ENCODE measurements at regions not wholly inside any gene's neighbourhood (a gene's known extent, or its start where the extent isn't known, plus 50 kb on each side); places are given as distances from the start of the nearest gene placed in this dataset.

DNA sequence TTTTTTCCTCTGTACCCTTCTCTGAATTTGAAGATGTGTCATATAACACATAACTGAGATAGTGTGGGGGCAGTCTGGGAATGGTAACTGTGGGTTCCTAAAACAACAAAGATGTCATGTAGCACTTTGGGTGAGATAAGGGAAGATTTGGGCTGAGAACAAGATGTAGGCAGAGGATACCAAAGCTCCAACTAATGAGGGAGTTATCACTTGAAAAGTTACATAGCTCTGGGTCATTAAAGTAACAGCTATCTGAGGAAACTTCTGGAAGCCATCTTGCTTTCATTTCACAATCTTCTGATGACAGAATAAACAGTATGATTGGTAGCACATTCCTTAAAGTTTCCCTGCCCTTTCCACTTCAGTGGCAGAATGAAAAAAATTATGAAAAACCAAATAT lies 255.4 kb downstream of the TBX18 start:
- Histone ChIP-seq H3K4me1 (no peaks in the 10 kb centered on the region), H3K27ac (no peak overlapping the region), H3K4me3 (no peak overlapping the region), H3K27me3 (no peaks in the 10 kb centered on the region), H3K36me3 (no peaks in the 10 kb centered on the region), H3K9me3 (peaks cover 0 to 3% (median 0%) of the 10 kb centered on the region in 4 donors)
- DNase-seq (ENCODE audit: low spot score in 2 of 2): no peak
- no peak for TF ChIP-seq EP300 (IDR thresholded peaks at IDR 0.05)
- TF ChIP-seq, protein P1, sequence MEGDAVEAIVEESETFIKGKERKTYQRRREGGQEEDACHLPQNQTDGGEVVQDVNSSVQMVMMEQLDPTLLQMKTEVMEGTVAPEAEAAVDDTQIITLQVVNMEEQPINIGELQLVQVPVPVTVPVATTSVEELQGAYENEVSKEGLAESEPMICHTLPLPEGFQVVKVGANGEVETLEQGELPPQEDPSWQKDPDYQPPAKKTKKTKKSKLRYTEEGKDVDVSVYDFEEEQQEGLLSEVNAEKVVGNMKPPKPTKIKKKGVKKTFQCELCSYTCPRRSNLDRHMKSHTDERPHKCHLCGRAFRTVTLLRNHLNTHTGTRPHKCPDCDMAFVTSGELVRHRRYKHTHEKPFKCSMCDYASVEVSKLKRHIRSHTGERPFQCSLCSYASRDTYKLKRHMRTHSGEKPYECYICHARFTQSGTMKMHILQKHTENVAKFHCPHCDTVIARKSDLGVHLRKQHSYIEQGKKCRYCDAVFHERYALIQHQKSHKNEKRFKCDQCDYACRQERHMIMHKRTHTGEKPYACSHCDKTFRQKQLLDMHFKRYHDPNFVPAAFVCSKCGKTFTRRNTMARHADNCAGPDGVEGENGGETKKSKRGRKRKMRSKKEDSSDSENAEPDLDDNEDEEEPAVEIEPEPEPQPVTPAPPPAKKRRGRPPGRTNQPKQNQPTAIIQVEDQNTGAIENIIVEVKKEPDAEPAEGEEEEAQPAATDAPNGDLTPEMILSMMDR (IDR thresholded peaks at IDR 0.05): no peak
- TF ChIP-seq POLR2A (IDR thresholded peaks at IDR 0.05): no peak

GRCh38 chr6:84508334-84508733 lies 256.1 kb downstream of the TBX18 start:
- no peak for DNase-seq (ENCODE audit: low spot score in 2 of 2)
- H3K4me1 ChIP-seq: no peaks in the 10 kb centered on the region
- H3K4me3 ChIP-seq: no peak overlapping the region
- no peaks in the 10 kb centered on the region for H3K27me3 ChIP-seq
- peaks cover 0 to 9% (median 0%) of the 10 kb centered on the region in 4 donors for H3K9me3 ChIP-seq
- TF ChIP-seq, protein P1 (IDR thresholded peaks at IDR 0.05): no peak
- no peak for TF ChIP-seq EP300 (IDR thresholded peaks at IDR 0.05)
- no peak overlapping the region for H3K27ac ChIP-seq
- H3K36me3 ChIP-seq: no peaks in the 10 kb centered on the region

DNA sequence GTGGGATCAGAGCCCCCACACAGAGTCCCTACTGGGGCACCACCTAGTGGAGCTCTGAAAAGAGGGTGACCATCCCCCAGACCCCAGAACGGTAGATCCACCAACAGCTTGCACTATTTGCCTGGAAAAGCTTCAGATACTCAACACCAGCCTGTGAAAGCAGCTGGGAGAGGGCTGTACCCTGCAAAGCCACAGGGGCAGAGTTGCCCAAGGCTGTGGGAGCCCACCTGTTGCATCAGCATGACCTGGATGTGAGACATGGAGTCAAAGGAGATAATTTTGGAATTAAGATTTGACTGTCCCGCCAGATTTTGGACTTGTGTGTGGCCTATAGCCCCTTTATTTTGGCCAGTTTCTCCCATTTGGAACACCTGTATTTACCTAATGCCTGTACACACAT lies 260.4 kb downstream of the TBX18 start:
- Histone ChIP-seq H3K27ac (no peak overlapping the region), H3K36me3 (no peaks in the 10 kb centered on the region), H3K27me3 (no peaks in the 10 kb centered on the region), H3K4me1 (no peaks in the 10 kb centered on the region), H3K9me3 (peaks cover 0 to 10% (median 0%) of the 10 kb centered on the region in 4 donors), H3K4me3 (no peak overlapping the region)
- no peak for DNase-seq (ENCODE audit: low spot score in 2 of 2)
- 79 to 81% methylated on average over 2 of the region's 2 CpGs for WGBS, 2 donors
- TF ChIP-seq, protein P1 (IDR thresholded peaks at IDR 0.05): no peak
- TF ChIP-seq POLR2A (IDR thresholded peaks at IDR 0.05): no peak
- TF ChIP-seq EP300 (IDR thresholded peaks at IDR 0.05): no peak

GRCh38 chr6:84501315-84501714 lies 263.1 kb downstream of the TBX18 start:
- DNase-seq (ENCODE audit: low spot score in 2 of 2): no peak
- H3K27ac ChIP-seq: no peak overlapping the region
- no peaks in the 10 kb centered on the region for H3K36me3 ChIP-seq
- H3K4me3 ChIP-seq: no peak overlapping the region
- 55 to 68% methylated on average over 3 of the region's 3 CpGs for WGBS, 2 donors
- no peaks in the 10 kb centered on the region for H3K4me1 ChIP-seq
- no peaks in the 10 kb centered on the region for H3K27me3 ChIP-seq
- TF ChIP-seq POLR2A (IDR thresholded peaks at IDR 0.05) (no peak), EP300 (IDR thresholded peaks at IDR 0.05) (no peak)
- TF ChIP-seq, protein P1 (IDR thresholded peaks at IDR 0.05): no peak
- H3K9me3 ChIP-seq: peaks cover 0 to 10% (median 0%) of the 10 kb centered on the region in 4 donors

GRCh38 chr6:84500726-84501125 lies 263.7 kb downstream of the TBX18 start:
- H3K27ac ChIP-seq: no peak overlapping the region
- peaks cover 0 to 10% (median 0%) of the 10 kb centered on the region in 4 donors for H3K9me3 ChIP-seq
- 68% methylated on average over 3 of the region's 3 CpGs for WGBS, 2 donors
- H3K36me3 ChIP-seq: no peaks in the 10 kb centered on the region
- no peak overlapping the region for H3K4me3 ChIP-seq
- no peak for TF ChIP-seq EP300 (IDR thresholded peaks at IDR 0.05)
- no peaks in the 10 kb centered on the region for H3K27me3 ChIP-seq
- no peak for DNase-seq (ENCODE audit: low spot score in 2 of 2)
- no peaks in the 10 kb centered on the region for H3K4me1 ChIP-seq

DNA sequence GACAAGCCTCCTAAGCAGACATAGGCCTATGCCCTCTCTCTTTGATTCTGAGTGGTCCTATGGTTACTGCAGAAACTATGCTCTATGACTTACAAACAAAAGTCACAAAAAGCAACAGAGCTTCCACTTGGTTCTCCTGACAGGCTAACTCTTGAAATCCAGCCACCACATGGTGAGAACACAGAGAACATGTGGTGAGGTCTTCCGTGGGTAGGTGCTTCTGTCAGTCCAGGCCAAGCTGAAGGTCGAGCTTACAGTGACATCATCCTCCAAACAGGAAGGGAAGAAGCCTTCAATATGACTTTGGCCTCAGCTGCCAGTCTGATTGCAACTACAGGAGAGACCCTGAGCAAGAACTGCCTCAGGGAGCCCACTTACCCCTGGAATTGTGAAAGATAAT lies 265.5 kb downstream of the TBX18 start:
- H3K4me1 ChIP-seq: no peaks in the 10 kb centered on the region
- H3K9me3 ChIP-seq: peaks cover 0 to 6% (median 0%) of the 10 kb centered on the region in 4 donors
- H3K27ac ChIP-seq: no peak overlapping the region
- no peaks in the 10 kb centered on the region for H3K36me3 ChIP-seq
- H3K4me3 ChIP-seq: no peak overlapping the region
- no peak for TF ChIP-seq POLR2A (IDR thresholded peaks at IDR 0.05)
- no peak for TF ChIP-seq EP300 (IDR thresholded peaks at IDR 0.05)
- TF ChIP-seq, protein P1 (IDR thresholded peaks at IDR 0.05): no peak
- 44 to 61% methylated on average over 2 of the region's 2 CpGs for WGBS, 2 donors
- DNase-seq (ENCODE audit: low spot score in 2 of 2): no peak
- no peaks in the 10 kb centered on the region for H3K27me3 ChIP-seq

Measured in tibial nerve (tissue), 4 donors.